ENCODE measurements at regions not wholly inside any gene's neighbourhood (a gene's known extent, or its start where the extent isn't known, plus 50 kb on each side); places are given as distances from the start of the nearest gene placed in this dataset.

DNA sequence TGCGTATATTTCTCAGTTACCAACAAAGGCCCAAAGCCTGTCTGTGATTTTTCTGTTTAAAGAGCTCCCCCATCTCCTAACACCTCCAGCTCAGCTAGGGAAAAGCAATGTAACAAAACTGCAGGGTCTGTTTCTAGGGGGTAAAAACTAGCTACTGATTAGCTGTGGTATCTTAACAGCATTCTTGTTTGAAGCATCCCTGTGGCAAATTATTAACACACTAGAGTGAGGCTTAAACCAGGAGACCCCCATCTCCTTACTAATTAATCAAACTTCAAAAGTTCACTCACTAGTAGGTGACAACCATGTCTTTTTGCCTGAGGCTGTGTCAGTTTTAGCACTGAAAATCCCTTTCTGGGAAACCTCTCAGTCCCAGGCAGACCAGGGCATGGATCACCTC, 186.2 kb upstream of the PARD3B start:
- TF ChIP-seq, protein P1, sequence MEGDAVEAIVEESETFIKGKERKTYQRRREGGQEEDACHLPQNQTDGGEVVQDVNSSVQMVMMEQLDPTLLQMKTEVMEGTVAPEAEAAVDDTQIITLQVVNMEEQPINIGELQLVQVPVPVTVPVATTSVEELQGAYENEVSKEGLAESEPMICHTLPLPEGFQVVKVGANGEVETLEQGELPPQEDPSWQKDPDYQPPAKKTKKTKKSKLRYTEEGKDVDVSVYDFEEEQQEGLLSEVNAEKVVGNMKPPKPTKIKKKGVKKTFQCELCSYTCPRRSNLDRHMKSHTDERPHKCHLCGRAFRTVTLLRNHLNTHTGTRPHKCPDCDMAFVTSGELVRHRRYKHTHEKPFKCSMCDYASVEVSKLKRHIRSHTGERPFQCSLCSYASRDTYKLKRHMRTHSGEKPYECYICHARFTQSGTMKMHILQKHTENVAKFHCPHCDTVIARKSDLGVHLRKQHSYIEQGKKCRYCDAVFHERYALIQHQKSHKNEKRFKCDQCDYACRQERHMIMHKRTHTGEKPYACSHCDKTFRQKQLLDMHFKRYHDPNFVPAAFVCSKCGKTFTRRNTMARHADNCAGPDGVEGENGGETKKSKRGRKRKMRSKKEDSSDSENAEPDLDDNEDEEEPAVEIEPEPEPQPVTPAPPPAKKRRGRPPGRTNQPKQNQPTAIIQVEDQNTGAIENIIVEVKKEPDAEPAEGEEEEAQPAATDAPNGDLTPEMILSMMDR (IDR thresholded peaks at IDR 0.05) = no peak
- TF ChIP-seq POLR2A (IDR thresholded peaks at IDR 0.05) = no peak

Measured in uterus (tissue), 2 donors.